VCaP (cell line): ENCODE measurements at regions not wholly inside any gene's neighbourhood (a gene's known extent, or its start where the extent isn't known, plus 50 kb on each side); places are given as distances from the start of the nearest gene placed in this dataset.
A peak's percentile ranks its signal among the peaks of the same experiment; 100 is the strongest.

ENCODE experiments used
- H3K27ac ChIP-seq: fragments of 450-650 bp; 2 replicates; pipeline ENCODE4 v1.5.1; 2017
- CTCF ChIP-seq: fragments of 450-650 bp; conservative IDR thresholded peaks from 2 replicates; pipeline ENCODE4 v1.5.1; 2017; ENCODE audit warnings: mild to moderate bottlenecking, moderate library complexity

GRCh38 chr2:191738003-191738402, 60.1 kb downstream of the NABP1 start:
- peak overlapping the region; percentile 31 for H3K27ac ChIP-seq
- no peak for TF ChIP-seq CTCF

GRCh38 chr2:191738667-191739066, 60.7 kb downstream of the NABP1 start:
- H3K27ac ChIP-seq = no peak overlapping the region; the same call in 1 of the 2 replicates
- TF ChIP-seq CTCF = no peak

GRCh38 chr2:191739194-191739593, 61.3 kb downstream of the NABP1 start:
- H3K27ac ChIP-seq = no peak overlapping the region; the same call in 1 of the 2 replicates
- TF ChIP-seq CTCF = no peak

- H3K27ac ChIP-seq = no peak overlapping the region
- TF ChIP-seq CTCF = no peak
These were observed 62.1 kb downstream of the NABP1 start for GRCh38 chr2:191740016-191740419.

GRCh38 chr2:191740759-191741158, 62.8 kb downstream of the NABP1 start:
- H3K27ac ChIP-seq = no peak overlapping the region
- no peak for TF ChIP-seq CTCF

GRCh38 chr2:191746346-191747169, 68.6 kb downstream of the NABP1 start:
- no peak overlapping the region for H3K27ac ChIP-seq
- TF ChIP-seq CTCF = no peak

- no peak for TF ChIP-seq CTCF
- no peak overlapping the region for H3K27ac ChIP-seq
These were observed 69.2 kb downstream of the NABP1 start for GRCh38 chr2:191747170-191747530.
